ENCODE measurements at regions not wholly inside any gene's neighbourhood (a gene's known extent, or its start where the extent isn't known, plus 50 kb on each side); places are given as distances from the start of the nearest gene placed in this dataset.
"Not testable (repeated sequence)": the region's sequence is repeated elsewhere in the genome, so short reads cannot be mapped to it uniquely, and the experiment has no call there.

GRCh38 chr13:63840551-63841421 is 2425.1 kb upstream of the PCDH20 start:
- 98 to 99% methylated on average over 6 to 24 of the region's 44 CpGs for WGBS, 2 donors
- DNase-seq: no peak

GRCh38 chr13:63838366-63839110 is 2422.9 kb upstream of the PCDH20 start:
- 97% methylated on average over 7 to 15 of the region's 18 CpGs for WGBS, 2 donors

More at GRCh38 chr13:63840551-63841421, 2425.1 kb upstream of the PCDH20 start:
- no peak overlapping the region for H3K4me3 ChIP-seq (replicated peaks in 1 of 3)
- H3K27me3 ChIP-seq: no peaks in the 10 kb centered on the region
- H3K4me1 ChIP-seq: no peaks in the 10 kb centered on the region
- TF ChIP-seq POLR2A (IDR thresholded peaks at IDR 0.05): no peak
- no peak for TF ChIP-seq CTCF (IDR thresholded peaks at IDR 0.05)
- H3K9me3 ChIP-seq: no peaks in the 10 kb centered on the region
- H3K36me3 ChIP-seq: no peaks in the 10 kb centered on the region
- H3K27ac ChIP-seq: no peak overlapping the region
- intact Hi-C loops (cut with DNase I): no loop called here

DNA sequence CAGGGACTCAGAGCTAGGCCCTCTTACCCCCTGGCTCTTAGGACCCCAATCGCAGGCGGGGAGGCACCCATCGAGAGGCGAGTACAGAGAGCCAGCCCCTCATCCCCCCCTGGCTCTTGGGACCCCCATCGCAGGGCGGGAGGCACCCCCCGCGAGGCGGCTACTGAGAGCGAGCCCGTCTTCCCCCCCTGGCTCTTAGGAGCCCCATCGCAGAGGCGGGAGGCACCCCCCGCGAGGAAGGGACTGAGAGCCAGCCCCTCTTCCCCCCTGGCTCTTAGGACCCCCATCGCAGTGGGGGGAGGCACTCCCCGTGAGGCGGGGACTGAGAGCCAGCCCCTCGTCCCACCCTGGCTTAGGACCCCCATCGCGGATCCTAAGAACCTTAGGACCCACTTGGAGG is 2422.1 kb upstream of the PCDH20 start:
- WGBS, 2 donors: 89% methylated on average over 3 of the region's 21 CpGs; no CpG with 5 or more reads in 1 of the 2 donors
- intact Hi-C loops (cut with DNase I); H3K36me3 ChIP-seq; H3K4me3 ChIP-seq (replicated peaks in 1 of 3); H3K9me3 ChIP-seq; H3K27ac ChIP-seq; DNase-seq; H3K27me3 ChIP-seq; H3K4me1 ChIP-seq: not testable (repeated sequence)

More at GRCh38 chr13:63838366-63839110, 2422.9 kb upstream of the PCDH20 start:
- no peak for TF ChIP-seq POLR2A (IDR thresholded peaks at IDR 0.05)
- TF ChIP-seq CTCF (IDR thresholded peaks at IDR 0.05): no peak
- H3K27ac ChIP-seq: no peak overlapping the region
- H3K27me3 ChIP-seq: no peaks in the 10 kb centered on the region
- no peaks in the 10 kb centered on the region for H3K36me3 ChIP-seq
- no peaks in the 10 kb centered on the region for H3K9me3 ChIP-seq
- no peak overlapping the region for H3K4me3 ChIP-seq (replicated peaks in 1 of 3)
- intact Hi-C loops (cut with DNase I): no loop called here
- no peak for DNase-seq
- no peaks in the 10 kb centered on the region for H3K4me1 ChIP-seq

- intact Hi-C loops (cut with DNase I); H3K4me1 ChIP-seq; H3K27ac ChIP-seq; DNase-seq; H3K9me3 ChIP-seq; H3K36me3 ChIP-seq; H3K4me3 ChIP-seq (replicated peaks in 1 of 3); H3K27me3 ChIP-seq: not testable (repeated sequence)
- no CpG with 5 or more reads among the region's 2 CpGs for WGBS, 2 donors
Measured at GRCh38 chr13:63829609-63830008, 2414.0 kb upstream of the PCDH20 start.

GRCh38 chr13:63821785-63822184 is 2406.1 kb upstream of the PCDH20 start:
- H3K36me3 ChIP-seq; H3K4me1 ChIP-seq; DNase-seq; H3K4me3 ChIP-seq (replicated peaks in 1 of 3); intact Hi-C loops (cut with DNase I); H3K27ac ChIP-seq; H3K9me3 ChIP-seq; H3K27me3 ChIP-seq: not testable (repeated sequence)
- WGBS, 2 donors: 79 to 90% methylated on average over 5 of the region's 5 CpGs

DNA sequence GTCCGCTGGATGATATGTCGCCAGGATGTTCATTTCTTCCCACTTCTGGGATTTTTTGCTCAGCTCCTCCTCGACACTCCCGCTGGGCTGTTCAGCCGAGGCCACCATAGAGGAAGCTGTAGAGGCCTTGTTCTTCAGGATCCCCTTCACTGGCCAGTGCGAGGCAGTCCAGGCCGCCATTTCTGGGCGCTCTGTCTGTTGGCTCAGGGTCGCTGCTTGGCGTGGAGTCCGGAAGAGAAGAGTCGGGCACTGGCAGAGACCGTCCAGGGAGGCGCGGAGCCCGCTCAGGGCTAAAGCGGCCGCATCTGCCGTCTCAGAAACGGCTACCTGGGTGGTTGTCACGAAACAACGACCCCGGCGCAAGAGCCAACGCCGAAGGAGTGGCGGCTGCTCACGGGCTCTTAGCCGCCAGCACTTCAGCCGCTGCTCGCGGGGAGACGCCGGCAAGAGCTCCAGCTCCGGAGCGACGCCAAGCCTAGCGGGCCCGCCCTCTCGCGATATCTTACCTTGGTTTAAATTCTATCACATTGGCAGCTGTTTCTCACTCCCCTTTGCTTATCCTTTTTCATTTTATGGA is 2395.9 kb upstream of the PCDH20 start:
- H3K4me3 ChIP-seq (replicated peaks in 1 of 3); H3K4me1 ChIP-seq; H3K27me3 ChIP-seq; H3K9me3 ChIP-seq; intact Hi-C loops (cut with DNase I); DNase-seq; H3K36me3 ChIP-seq; H3K27ac ChIP-seq: not testable (repeated sequence)
- WGBS, 2 donors: 88 to 94% methylated on average over 41 of the region's 41 CpGs

- H3K27ac ChIP-seq; intact Hi-C loops (cut with DNase I); H3K4me1 ChIP-seq; H3K27me3 ChIP-seq; H3K4me3 ChIP-seq (replicated peaks in 1 of 3); H3K9me3 ChIP-seq; DNase-seq; H3K36me3 ChIP-seq: not testable (repeated sequence)
- 89 to 96% methylated on average over 2 of the region's 2 CpGs for WGBS, 2 donors
Measured at GRCh38 chr13:63791134-63791533, 2375.5 kb upstream of the PCDH20 start.
